Tibial nerve (tissue), 4 donors: ENCODE measurements at regions not wholly inside any gene's neighbourhood (a gene's known extent, or its start where the extent isn't known, plus 50 kb on each side); places are given as distances from the start of the nearest gene placed in this dataset.

Source experiments
- DNase-seq, 2 donors: peaks; one replicate each; pipeline ENCODE4 v3.0.0-alpha.2; 2019; ENCODE audit warnings: low spot score in 2 of 2
- H3K27ac ChIP-seq, 4 donors: fragments of 200-600 bp; sonication (generic) in 3 of 4; one replicate each; pipeline ENCODE4 v1.5.1; 2017 to 2019; ENCODE audit warnings: mild to moderate bottlenecking in 1 of 4
- H3K27me3 ChIP-seq, 2 donors: fragments of 200-600 bp; sonication (generic) in 1 of 2; one replicate each; pipeline versions ENCODE4 v1.5.1 to v1.6.0; 2017 to 2019
- H3K36me3 ChIP-seq, 3 donors: fragments of 200-600 bp; sonication (generic); one replicate each; pipeline ENCODE4 v1.5.1; 2018 to 2019
- H3K4me1 ChIP-seq, 4 donors: fragments of 200-600 bp; sonication (generic) in 3 of 4; one replicate each; pipeline ENCODE4 v1.5.1; 2017 to 2019
- H3K4me3 ChIP-seq, 4 donors: fragments of 200-600 bp; sonication (generic) in 3 of 4; one replicate each; pipeline ENCODE4 v1.5.1; 2017 to 2019; ENCODE audit warnings: mild to moderate bottlenecking in 1 of 4, moderate library complexity in 1 of 4
- H3K9me3 ChIP-seq, 4 donors: fragments of 200-600 bp; sonication (generic) in 3 of 4; one replicate each; pipeline ENCODE4 v1.5.1; 2017 to 2019
- EP300 ChIP-seq, 2 donors: sonication (generic); formaldehyde crosslinking; IDR thresholded peaks; one replicate each; pipeline ENCODE4 v1.6.1; 2017; ENCODE audit warnings: antibody characterized with exemption in 2 of 2, mild to moderate bottlenecking in 1 of 2
- POLR2A ChIP-seq, 2 donors: fragments of 450-650 bp; IDR thresholded peaks; one replicate each; pipeline ENCODE4 v1.6.1; 2017; ENCODE audit warnings: antibody characterized with exemption in 2 of 2, mild to moderate bottlenecking in 2 of 2, moderate library complexity in 2 of 2
- WGBS, 2 donors: methylation state at CpG; one replicate each; pipeline ENCODE4 v1.1.5; 2018; 5-methylcytosine and 5-hydroxymethylcytosine counted together
- TF ChIP-seq, protein P1 (sequence below), 5 experiments: fragments of 200-600 bp in 3 of 5; fragments of 450-650 bp in 2 of 5; sonication (generic) in 3 of 5; IDR thresholded peaks; one replicate each; pipeline ENCODE4 v1.5.1; 2016 to 2019; ENCODE audit warnings: antibody characterized with exemption in 5 of 5, mild to moderate bottlenecking in 3 of 5, moderate library complexity in 2 of 5

DNA sequence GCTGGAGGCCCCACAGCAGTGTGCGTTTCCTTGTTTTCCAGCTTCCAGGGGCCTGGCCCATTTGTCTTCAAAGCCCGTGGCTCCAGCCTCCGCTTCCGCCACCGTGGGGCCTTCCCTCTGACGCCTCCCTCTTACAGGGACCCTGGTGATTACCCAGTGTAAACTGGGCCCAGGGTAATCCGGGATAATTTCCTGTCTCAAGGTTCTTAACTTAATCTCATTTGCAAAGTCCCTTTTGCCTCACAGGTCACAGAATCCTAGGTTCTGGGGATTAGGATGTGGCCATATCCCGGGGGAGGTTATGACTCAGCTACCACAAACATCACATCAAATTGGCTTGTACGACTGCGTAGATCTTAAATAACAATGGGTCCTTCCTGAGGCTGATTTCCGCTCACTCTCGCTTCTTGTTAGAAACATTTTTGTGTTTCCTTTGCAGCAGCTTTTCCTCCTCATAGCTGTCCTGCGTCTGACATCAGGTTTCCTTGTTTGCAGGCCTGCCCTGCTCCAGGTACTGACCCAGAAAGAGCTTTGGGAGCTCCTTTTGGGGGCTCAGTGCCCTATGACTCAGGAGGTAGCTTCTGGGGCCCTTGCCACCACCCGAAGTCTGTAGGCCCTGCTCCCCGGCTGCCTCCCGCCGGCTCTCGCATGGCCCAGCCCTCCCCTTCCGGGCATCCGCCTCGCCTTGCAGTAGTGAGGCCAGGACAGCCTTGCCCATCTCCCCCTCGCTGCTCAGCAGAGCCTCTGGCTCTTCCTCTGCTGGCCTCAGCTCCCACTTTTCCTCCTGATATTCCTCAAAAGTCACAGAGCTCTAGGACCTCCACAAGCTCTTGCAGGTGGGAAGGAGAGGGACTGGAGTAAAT, 100.5 kb downstream of the ERMARD start:
- H3K27me3 ChIP-seq: no peaks in the 10 kb centered on the region

DNA sequence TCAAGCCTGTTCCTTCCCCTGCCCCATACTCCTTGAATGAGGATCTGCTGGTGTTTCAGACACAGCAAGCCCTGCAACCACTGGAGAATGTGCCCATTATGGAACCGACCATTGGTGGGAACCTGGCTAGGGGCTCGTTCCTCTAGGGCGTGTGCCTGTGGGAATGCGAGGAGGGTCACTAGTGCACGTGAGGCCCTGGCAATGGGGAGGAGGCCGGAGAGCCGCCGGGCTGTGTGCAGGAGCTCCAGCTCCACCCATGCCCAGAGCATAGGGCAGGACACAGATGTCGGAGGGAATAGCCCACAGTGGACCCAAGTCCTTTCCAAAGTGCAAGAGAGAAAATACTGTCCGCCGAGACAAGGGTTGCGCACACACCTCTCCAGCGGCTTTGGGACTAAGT, 99.3 kb downstream of the ERMARD start:
- Histone ChIP-seq H3K4me1 (no peaks in the 10 kb centered on the region), H3K27ac (no peak overlapping the region), H3K27me3 (no peaks in the 10 kb centered on the region), H3K9me3 (peaks cover 0 to 7% (median 0%) of the 10 kb centered on the region in 4 donors), H3K4me3 (no peak overlapping the region), H3K36me3 (no peaks in the 10 kb centered on the region)
- TF ChIP-seq, protein P1, sequence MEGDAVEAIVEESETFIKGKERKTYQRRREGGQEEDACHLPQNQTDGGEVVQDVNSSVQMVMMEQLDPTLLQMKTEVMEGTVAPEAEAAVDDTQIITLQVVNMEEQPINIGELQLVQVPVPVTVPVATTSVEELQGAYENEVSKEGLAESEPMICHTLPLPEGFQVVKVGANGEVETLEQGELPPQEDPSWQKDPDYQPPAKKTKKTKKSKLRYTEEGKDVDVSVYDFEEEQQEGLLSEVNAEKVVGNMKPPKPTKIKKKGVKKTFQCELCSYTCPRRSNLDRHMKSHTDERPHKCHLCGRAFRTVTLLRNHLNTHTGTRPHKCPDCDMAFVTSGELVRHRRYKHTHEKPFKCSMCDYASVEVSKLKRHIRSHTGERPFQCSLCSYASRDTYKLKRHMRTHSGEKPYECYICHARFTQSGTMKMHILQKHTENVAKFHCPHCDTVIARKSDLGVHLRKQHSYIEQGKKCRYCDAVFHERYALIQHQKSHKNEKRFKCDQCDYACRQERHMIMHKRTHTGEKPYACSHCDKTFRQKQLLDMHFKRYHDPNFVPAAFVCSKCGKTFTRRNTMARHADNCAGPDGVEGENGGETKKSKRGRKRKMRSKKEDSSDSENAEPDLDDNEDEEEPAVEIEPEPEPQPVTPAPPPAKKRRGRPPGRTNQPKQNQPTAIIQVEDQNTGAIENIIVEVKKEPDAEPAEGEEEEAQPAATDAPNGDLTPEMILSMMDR (IDR thresholded peaks at IDR 0.05): no peak
- TF ChIP-seq EP300 (IDR thresholded peaks at IDR 0.05) (no peak), POLR2A (IDR thresholded peaks at IDR 0.05) (no peak)
- 86 to 87% methylated on average over 12 to 13 of the region's 13 CpGs for WGBS, 2 donors
- DNase-seq: no peak

More for the DNA sequence above, 100.5 kb downstream of the ERMARD start:
- no peak overlapping the region for H3K4me3 ChIP-seq
- H3K9me3 ChIP-seq: peaks cover 0 to 14% (median 0%) of the 10 kb centered on the region in 4 donors
- 61 to 64% methylated on average over 22 of the region's 22 CpGs for WGBS, 2 donors
- no peaks in the 10 kb centered on the region for H3K36me3 ChIP-seq
- no peaks in the 10 kb centered on the region for H3K4me1 ChIP-seq
- TF ChIP-seq POLR2A (IDR thresholded peaks at IDR 0.05) (no peak), EP300 (IDR thresholded peaks at IDR 0.05) (peak in 1 of 2 donors; percentile 61)
- TF ChIP-seq, protein P1 (IDR thresholded peaks at IDR 0.05): no peak
- peak overlapping the region in 1 of 4 donors; percentile 50 for H3K27ac ChIP-seq
- no peak for DNase-seq

DNA sequence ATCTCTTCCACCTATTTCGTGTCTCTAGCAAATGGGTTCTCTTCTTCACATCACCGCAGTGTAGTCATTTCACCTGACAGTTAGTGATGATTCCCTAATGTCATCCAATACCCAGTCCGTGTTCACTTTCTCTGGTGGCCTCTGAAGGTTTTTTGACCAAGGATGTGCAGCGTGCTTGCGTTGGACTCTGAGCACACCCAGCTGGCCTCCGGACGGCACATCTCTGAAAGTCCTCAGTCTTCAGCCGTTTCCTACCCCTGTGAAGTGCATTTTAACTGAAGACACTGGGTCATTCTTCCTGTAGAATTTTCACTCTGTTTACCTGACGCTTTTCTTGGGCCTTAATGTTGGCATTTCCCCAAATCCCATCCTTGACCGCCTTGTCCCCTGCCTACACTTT, 98.7 kb downstream of the ERMARD start:
- TF ChIP-seq EP300 (IDR thresholded peaks at IDR 0.05) (no peak), POLR2A (IDR thresholded peaks at IDR 0.05) (no peak)
- TF ChIP-seq, protein P1 (IDR thresholded peaks at IDR 0.05): no peak
- WGBS, 2 donors: 91 to 93% methylated on average over 10 of the region's 10 CpGs

DNA sequence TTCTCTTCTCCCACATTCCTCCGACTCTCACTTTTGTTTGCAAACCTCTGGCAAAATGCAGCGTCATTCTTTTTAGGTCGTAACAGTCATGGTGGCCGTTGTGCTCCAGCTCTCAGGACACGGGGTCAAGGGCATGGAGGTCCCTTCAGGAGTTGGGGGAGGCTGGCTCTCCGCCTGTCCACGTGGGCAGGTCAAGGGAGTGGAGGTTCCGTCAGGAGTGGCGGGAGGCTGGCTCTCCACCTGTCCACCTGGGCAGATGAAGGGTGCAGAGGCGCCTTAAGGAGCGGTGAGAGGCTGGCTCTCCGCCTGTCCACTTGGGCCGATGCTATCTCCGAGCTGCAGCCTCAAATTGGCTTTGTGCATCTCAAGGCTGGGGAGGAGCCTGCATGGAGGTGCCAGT, 98.0 kb downstream of the ERMARD start:
- Histone ChIP-seq H3K27ac (no peak overlapping the region), H3K4me3 (no peak overlapping the region), H3K4me1 (no peaks in the 10 kb centered on the region), H3K36me3 (no peaks in the 10 kb centered on the region), H3K27me3 (peaks cover 0 to 3% of the 10 kb centered on the region in 2 donors), H3K9me3 (peaks cover 0 to 2% (median 0%) of the 10 kb centered on the region in 4 donors)
- WGBS, 2 donors: 71 to 81% methylated on average over 13 to 14 of the region's 14 CpGs
- DNase-seq: no peak
- no peak for TF ChIP-seq POLR2A (IDR thresholded peaks at IDR 0.05)
- TF ChIP-seq, protein P1 (IDR thresholded peaks at IDR 0.05): no peak

More for the DNA sequence above, 98.7 kb downstream of the ERMARD start:
- H3K9me3 ChIP-seq: peaks cover 0 to 7% (median 0%) of the 10 kb centered on the region in 4 donors
- no peaks in the 10 kb centered on the region for H3K27me3 ChIP-seq
- no peaks in the 10 kb centered on the region for H3K36me3 ChIP-seq
- H3K4me1 ChIP-seq: no peaks in the 10 kb centered on the region
- no peak overlapping the region for H3K27ac ChIP-seq
- no peak overlapping the region for H3K4me3 ChIP-seq
- DNase-seq: no peak

DNA sequence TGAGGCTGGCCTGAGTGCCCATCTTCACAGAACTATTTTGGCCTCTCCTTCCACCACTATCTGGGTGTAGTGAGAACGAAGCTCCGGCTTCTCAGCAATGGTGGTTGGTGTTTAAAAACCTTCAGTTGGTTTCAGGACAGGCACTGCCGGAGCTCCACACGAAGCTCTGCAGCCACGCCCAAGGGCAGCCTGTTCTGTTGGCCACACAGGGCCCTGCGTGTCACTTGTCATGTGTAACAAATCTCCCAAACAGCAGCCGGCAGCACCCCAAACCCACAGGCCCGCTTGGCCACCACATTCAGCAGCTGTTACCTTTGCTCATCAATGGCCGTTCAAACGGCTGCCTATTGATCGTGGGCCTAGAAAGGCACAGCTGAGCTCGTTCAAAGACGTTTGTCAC, 97.5 kb downstream of the ERMARD start:
- H3K27me3 ChIP-seq: peaks cover 0 to 3% of the 10 kb centered on the region in 2 donors
- no peak overlapping the region for H3K27ac ChIP-seq
- no peak overlapping the region for H3K4me3 ChIP-seq
- H3K9me3 ChIP-seq: no peaks in the 10 kb centered on the region
- TF ChIP-seq POLR2A (IDR thresholded peaks at IDR 0.05): no peak
- no peak for TF ChIP-seq EP300 (IDR thresholded peaks at IDR 0.05)
- TF ChIP-seq, protein P1 (IDR thresholded peaks at IDR 0.05): no peak
- DNase-seq: no peak
- WGBS, 2 donors: 89% methylated on average over 9 to 13 of the region's 13 CpGs
- no peaks in the 10 kb centered on the region for H3K4me1 ChIP-seq
- H3K36me3 ChIP-seq: no peaks in the 10 kb centered on the region
